Activated CD8-positive, alpha-beta T cell treated with anti-CD3 and anti-CD28 coated beads for 36 hours (primary cell): ENCODE measurements at regions not wholly inside any gene's neighbourhood (a gene's known extent, or its start where the extent isn't known, plus 50 kb on each side); places are given as distances from the start of the nearest gene placed in this dataset.

Source experiments
- ATAC-seq: fragments of 200-7000 bp; cut with Tn5 transposase; one replicate; pipeline ENCODE4 v1.10.0; 2021; ENCODE audit warnings: mild to moderate bottlenecking, moderate library complexity
- CTCF ChIA-PET: fragments of 350-600 bp; sonication (Branson Sonifier 250); formaldehyde crosslinking; loops from one replicate; lab custom pipeline; 2021; ENCODE audit warnings: antibody characterized with exemption; lab: Charles Lee
- POLR2A ChIA-PET: fragments of 350-600 bp; sonication (Branson Sonifier 250); formaldehyde crosslinking; loops from one replicate; lab custom pipeline; 2021; ENCODE audit warnings: antibody characterized with exemption; lab: Charles Lee
- DNase-seq: peaks from one replicate; pipeline ENCODE4 v3.0.0-alpha.2; 2020
- H3K27ac Mint-ChIP-seq: one replicate; pipeline ENCODE4 v1.8.0; 2021; ENCODE audit warnings: mild to moderate bottlenecking, mixed read lengths
- H3K27me3 Mint-ChIP-seq: one replicate; pipeline ENCODE4 v1.8.0; 2021; ENCODE audit warnings: mixed read lengths
- H3K36me3 Mint-ChIP-seq: one replicate; pipeline ENCODE4 v1.8.0; 2021; ENCODE audit warnings: low read depth, mixed read lengths
- H3K4me1 Mint-ChIP-seq: one replicate; pipeline ENCODE4 v1.8.0; 2021; ENCODE audit warnings: low read depth, mixed read lengths
- H3K4me3 Mint-ChIP-seq: one replicate; pipeline ENCODE4 v1.8.0; 2021; ENCODE audit warnings: mild to moderate bottlenecking, moderate library complexity, mixed read lengths
- H3K9me3 Mint-ChIP-seq: one replicate; pipeline ENCODE4 v1.8.0; 2021; ENCODE audit warnings: mixed read lengths
- intact Hi-C: fragments of 100-400 bp; cut with micrococcal nuclease; formaldehyde crosslinking; loops from one replicate; pipeline ENCODE4 v1.10.0; 2022
- TF ChIP-seq, protein P1 (sequence below): fragments of 200-600 bp; IDR thresholded peaks from one replicate; pipeline ENCODE4 v1.8.0; 2022; ENCODE audit warnings: antibody characterized with exemption, mild to moderate bottlenecking

DNA sequence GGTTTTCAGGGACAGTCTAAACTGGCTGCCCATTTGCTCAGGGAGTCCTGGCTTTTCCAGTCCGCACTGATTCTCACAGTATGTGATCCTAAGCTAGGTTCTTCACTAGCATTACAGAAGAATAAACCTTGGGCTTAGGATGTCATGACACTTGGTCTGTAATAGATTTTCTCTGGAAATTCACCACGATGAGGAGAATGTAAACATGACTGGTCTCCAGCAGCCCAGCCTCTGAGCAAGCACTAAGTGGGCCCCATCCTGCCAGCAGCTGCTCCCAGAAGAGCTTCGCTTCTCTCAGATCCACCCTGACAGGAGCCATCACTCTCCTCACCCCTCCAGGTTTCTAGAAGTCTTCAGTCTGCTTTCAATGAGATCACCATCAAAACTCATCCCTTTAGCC is 103.7 kb upstream of the ZPBP start:
- Mint-ChIP-seq H3K36me3 (no peaks in the 10 kb centered on the region), H3K9me3 (no peaks in the 10 kb centered on the region), H3K4me3 (no peak overlapping the region), H3K27me3 (no peaks in the 10 kb centered on the region), H3K4me1 (peaks cover 40% of the 10 kb centered on the region), H3K27ac (peak overlapping the region; percentile 76)
- TF ChIP-seq, protein P1, sequence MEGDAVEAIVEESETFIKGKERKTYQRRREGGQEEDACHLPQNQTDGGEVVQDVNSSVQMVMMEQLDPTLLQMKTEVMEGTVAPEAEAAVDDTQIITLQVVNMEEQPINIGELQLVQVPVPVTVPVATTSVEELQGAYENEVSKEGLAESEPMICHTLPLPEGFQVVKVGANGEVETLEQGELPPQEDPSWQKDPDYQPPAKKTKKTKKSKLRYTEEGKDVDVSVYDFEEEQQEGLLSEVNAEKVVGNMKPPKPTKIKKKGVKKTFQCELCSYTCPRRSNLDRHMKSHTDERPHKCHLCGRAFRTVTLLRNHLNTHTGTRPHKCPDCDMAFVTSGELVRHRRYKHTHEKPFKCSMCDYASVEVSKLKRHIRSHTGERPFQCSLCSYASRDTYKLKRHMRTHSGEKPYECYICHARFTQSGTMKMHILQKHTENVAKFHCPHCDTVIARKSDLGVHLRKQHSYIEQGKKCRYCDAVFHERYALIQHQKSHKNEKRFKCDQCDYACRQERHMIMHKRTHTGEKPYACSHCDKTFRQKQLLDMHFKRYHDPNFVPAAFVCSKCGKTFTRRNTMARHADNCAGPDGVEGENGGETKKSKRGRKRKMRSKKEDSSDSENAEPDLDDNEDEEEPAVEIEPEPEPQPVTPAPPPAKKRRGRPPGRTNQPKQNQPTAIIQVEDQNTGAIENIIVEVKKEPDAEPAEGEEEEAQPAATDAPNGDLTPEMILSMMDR, result no peak
- DNase-seq (no peak), ATAC-seq (no peak)
- ChIA-PET CTCF (interaction anchor here (1.0 to 3.1 kb wide), 5 partner anchors 10 to 221 kb away, joined by 3 to 11 read pairs (median 5); partner anchors contain the start of gene ZPBP), POLR2A (interaction anchor here (0.6 to 1.8 kb wide), 5 partner anchors 10 to 244 kb away, joined by 3 to 7 read pairs (median 3); no protein-coding TSS in a partner anchor)
- intact Hi-C loops, result no loop called here

DNA sequence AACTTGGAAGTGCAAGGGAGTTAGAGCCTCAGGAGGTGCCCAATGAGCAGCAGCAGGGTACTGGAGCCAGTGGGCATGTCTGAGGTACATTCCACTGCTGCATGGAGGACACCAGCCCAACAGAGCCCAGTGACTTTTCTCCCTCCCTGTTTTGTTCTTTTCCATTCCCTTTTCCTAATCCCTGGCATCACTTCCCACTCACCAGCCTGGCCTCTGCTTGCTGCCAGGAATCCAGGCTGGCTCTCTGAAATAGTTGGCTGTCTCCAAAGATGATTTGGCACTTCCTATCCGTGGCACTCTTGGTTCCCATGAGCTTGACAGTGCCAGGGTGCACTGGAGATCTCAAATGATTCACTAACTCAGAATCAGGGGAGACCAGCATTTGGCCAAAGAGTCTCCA is 97.7 kb upstream of the ZPBP start:
- no peak for ATAC-seq
- Mint-ChIP-seq H3K27me3 (no peaks in the 10 kb centered on the region), H3K9me3 (peaks cover 15% of the 10 kb centered on the region), H3K27ac (no peak overlapping the region), H3K4me3 (no peak overlapping the region), H3K4me1 (peaks cover 12% of the 10 kb centered on the region), H3K36me3 (peaks cover 4% of the 10 kb centered on the region)
- ChIA-PET CTCF (interaction anchor here (0.9 to 1.5 kb wide), 4 partner anchors 15 to 228 kb away, joined by 3 to 5 read pairs (median 4); no protein-coding TSS in a partner anchor), POLR2A (interaction anchor here (0.7 to 1.3 kb wide), 2 partner anchors 117 to 141 kb away, joined by 3 read pairs; no protein-coding TSS in a partner anchor)
- no peak for DNase-seq
- intact Hi-C loops, result no loop called here
- TF ChIP-seq, protein P1, result no peak

DNA sequence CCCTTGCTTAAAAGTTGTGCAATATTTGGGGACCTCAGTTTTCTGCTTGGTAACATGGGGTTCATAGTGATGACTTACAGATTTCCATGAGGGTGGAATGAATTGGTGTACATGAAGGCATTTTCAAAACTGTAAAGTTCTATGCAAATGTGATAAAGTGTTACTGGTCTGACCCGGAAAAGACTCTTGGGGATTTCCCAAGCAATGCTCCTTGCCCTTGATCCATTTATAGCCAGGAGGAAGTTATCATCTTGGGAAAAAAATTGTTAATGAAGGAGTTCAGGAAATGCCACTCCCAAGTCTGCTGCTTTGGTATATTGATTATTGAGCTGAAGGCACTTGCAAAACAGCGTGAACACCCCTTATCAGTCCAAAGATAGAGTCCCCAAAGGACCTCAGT is 96.3 kb upstream of the ZPBP start:
- ChIA-PET CTCF (interaction anchor here (1.3 kb wide), 1 partner anchor 54 kb away, joined by 3 read pairs; no protein-coding TSS in a partner anchor), POLR2A (interaction anchor here (1.1 kb wide), 2 partner anchors 40 to 116 kb away, joined by 3 to 4 read pairs; no protein-coding TSS in a partner anchor)
- Mint-ChIP-seq H3K36me3 (peaks cover 4% of the 10 kb centered on the region), H3K27me3 (no peaks in the 10 kb centered on the region), H3K27ac (no peak overlapping the region), H3K9me3 (peaks cover 15% of the 10 kb centered on the region), H3K4me1 (peaks cover 14% of the 10 kb centered on the region), H3K4me3 (no peak overlapping the region)
- TF ChIP-seq, protein P1, result no peak
- intact Hi-C loops, result no loop called here
- DNase-seq (no peak), ATAC-seq (no peak)

DNA sequence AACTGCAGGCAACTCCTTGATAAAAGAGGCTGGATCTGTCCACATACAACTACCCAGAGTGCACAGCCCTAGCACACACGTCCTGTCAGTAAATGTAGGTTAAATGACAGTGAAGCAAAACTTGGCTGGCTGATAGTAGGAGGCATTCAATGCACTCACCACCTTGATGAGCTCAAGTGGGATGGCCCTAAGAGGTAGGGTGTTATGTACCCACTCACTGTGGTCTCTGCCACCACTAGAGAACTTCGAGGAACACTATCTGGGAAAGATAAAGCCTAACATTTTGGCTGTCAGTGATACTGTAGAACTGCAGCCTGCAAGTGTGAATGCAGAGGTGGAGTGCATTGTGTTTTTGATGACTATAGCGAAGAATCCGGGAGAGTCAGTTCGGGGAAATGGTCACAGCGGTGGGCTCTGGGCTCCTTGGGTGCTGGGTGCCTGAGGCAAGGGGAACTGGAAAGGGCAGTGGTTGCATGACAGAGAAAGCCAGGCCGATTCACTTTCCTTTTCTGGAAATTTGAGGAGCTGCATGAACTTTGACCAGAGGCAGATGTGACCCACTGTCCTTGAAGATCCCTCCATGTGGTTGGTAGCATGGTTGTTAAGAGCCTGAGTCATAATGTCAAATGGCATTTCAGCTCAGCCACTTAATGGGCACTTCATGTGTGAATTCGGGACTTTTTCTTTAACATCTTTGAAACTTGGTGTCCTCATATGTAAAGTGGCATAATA is 93.1 kb upstream of the ZPBP start:
- TF ChIP-seq, protein P1, result no peak
- ATAC-seq, result peak; percentile 37
- Mint-ChIP-seq H3K27me3 (no peaks in the 10 kb centered on the region), H3K27ac (no peak overlapping the region), H3K9me3 (peaks cover 15% of the 10 kb centered on the region), H3K36me3 (peaks cover 4% of the 10 kb centered on the region), H3K4me1 (peaks cover 14% of the 10 kb centered on the region), H3K4me3 (no peak overlapping the region)
- POLR2A ChIA-PET, result interaction anchor here (0.9 to 1.0 kb wide), 2 partner anchors 9 to 240 kb away, joined by 3 read pairs; no protein-coding TSS in a partner anchor
- no peak for DNase-seq
- CTCF ChIA-PET, result interaction anchor here (1.0 to 2.3 kb wide), 4 partner anchors 11 to 232 kb away, joined by 3 to 10 read pairs (median 6); no protein-coding TSS in a partner anchor
- intact Hi-C loops, result no loop called here

DNA sequence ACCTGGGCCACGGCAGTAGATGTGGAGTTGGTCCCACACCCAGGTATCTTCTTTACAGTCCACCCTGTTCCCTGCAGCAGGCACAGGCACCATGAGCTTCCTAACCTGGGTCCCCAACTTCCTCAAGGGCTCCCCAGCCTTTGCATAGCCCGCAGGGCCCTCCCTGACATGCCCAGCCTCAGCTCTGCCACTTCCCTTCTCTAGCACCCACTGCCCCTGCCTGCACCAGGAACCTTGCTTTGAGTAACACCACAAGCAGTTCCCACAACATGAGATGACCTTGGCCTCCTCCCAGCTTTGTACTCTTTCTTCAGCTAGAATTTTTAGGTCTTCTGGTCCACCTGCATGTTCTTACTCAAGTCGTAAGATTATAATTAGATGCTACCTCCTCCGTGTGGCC is 92.2 kb upstream of the ZPBP start:
- H3K4me3 Mint-ChIP-seq, result no peak overlapping the region
- peaks cover 14% of the 10 kb centered on the region for H3K4me1 Mint-ChIP-seq
- DNase-seq, result no peak
- H3K36me3 Mint-ChIP-seq, result peaks cover 4% of the 10 kb centered on the region
- intact Hi-C loops, result no loop called here
- peaks cover 12% of the 10 kb centered on the region for H3K9me3 Mint-ChIP-seq
- no peak overlapping the region for H3K27ac Mint-ChIP-seq
- ATAC-seq, result no peak
- H3K27me3 Mint-ChIP-seq, result no peaks in the 10 kb centered on the region
- POLR2A ChIA-PET, result no interaction called here
- CTCF ChIA-PET, result interaction anchor here (1.1 kb wide), 1 partner anchor 11 kb away, joined by 4 read pairs; no protein-coding TSS in a partner anchor
- TF ChIP-seq, protein P1, result no peak
